GM19043 (cell line): ENCODE measurements at regions not wholly inside any gene's neighbourhood (a gene's known extent, or its start where the extent isn't known, plus 50 kb on each side); places are given as distances from the start of the nearest gene placed in this dataset.
"Not testable (repeated sequence)": the region's sequence is repeated elsewhere in the genome, so short reads cannot be mapped to it uniquely, and the experiment has no call there.

ENCODE experiments used
- ATAC-seq: cut with Tn5 transposase; IDR thresholded peaks from one replicate; pipeline ENCODE4 v1.9.1; 2021; ENCODE audit warnings: low read depth; ENCODE audit not compliant: unreplicated experiment

GRCh38 chr4:23423540-23423939 lies 466.3 kb downstream of the PPARGC1A start:
- no peak for ATAC-seq

GRCh38 chr4:23422878-23423277 lies 467.0 kb downstream of the PPARGC1A start:
- ATAC-seq: no peak

- ATAC-seq: no peak
Measured at GRCh38 chr4:23413631-23414030, 476.2 kb downstream of the PPARGC1A start.

GRCh38 chr4:23412701-23413100 lies 477.1 kb downstream of the PPARGC1A start:
- ATAC-seq: no peak

GRCh38 chr4:23408913-23409312 lies 480.9 kb downstream of the PPARGC1A start:
- ATAC-seq: not testable (repeated sequence)

GRCh38 chr4:23401572-23401971 lies 488.3 kb downstream of the PPARGC1A start:
- ATAC-seq: no peak

GRCh38 chr4:23392860-23393458 lies 496.9 kb downstream of the PPARGC1A start:
- ATAC-seq: no peak

- no peak for ATAC-seq
Measured at GRCh38 chr4:23390246-23390645, 499.6 kb downstream of the PPARGC1A start.

GRCh38 chr4:23388699-23389395 lies 501.0 kb downstream of the PPARGC1A start:
- no peak for ATAC-seq

GRCh38 chr4:23388255-23388654 lies 501.6 kb downstream of the PPARGC1A start:
- no peak for ATAC-seq

GRCh38 chr4:23384741-23385140 lies 505.1 kb downstream of the PPARGC1A start:
- ATAC-seq: no peak

GRCh38 chr4:23382879-23383278 lies 507.0 kb downstream of the PPARGC1A start:
- no peak for ATAC-seq

GRCh38 chr4:23374259-23374658 lies 515.6 kb downstream of the PPARGC1A start:
- ATAC-seq: no peak

- no peak for ATAC-seq
Measured at GRCh38 chr4:23373261-23373660, 516.6 kb downstream of the PPARGC1A start.

- no peak for ATAC-seq
Measured at GRCh38 chr4:23371533-23371932, 518.3 kb downstream of the PPARGC1A start.

- ATAC-seq: no peak
Measured at GRCh38 chr4:23369331-23369730, 520.5 kb downstream of the PPARGC1A start.

- no peak for ATAC-seq
Measured at GRCh38 chr4:23368081-23368697, 521.7 kb downstream of the PPARGC1A start.

- ATAC-seq: no peak
Measured at GRCh38 chr4:23366557-23366906, 523.3 kb downstream of the PPARGC1A start.

- no peak for ATAC-seq
Measured at GRCh38 chr4:23365871-23366556, 523.8 kb downstream of the PPARGC1A start.

GRCh38 chr4:23365086-23365485 lies 524.8 kb downstream of the PPARGC1A start:
- ATAC-seq: no peak

GRCh38 chr4:23364167-23364566 lies 525.7 kb downstream of the PPARGC1A start:
- ATAC-seq: no peak
